GM12892 (cell line): ENCODE measurements at regions not wholly inside any gene's neighbourhood (a gene's known extent, or its start where the extent isn't known, plus 50 kb on each side); places are given as distances from the start of the nearest gene placed in this dataset.
"Not testable (repeated sequence)": the region's sequence is repeated elsewhere in the genome, so short reads cannot be mapped to it uniquely, and the experiment has no call there.

Experiments used
- POLR2A ChIP-seq: IDR thresholded peaks from 2 replicates; pipeline ENCODE4 v1.6.1; 2011; ENCODE audit warnings: low read depth, low read length, control low read depth
- POLR2AphosphoS5 ChIP-seq: IDR thresholded peaks from 2 replicates; pipeline ENCODE4 v1.6.1; 2011; ENCODE audit warnings: low read depth, low read length, control low read depth
- TAF1 ChIP-seq: IDR thresholded peaks from 2 replicates; pipeline ENCODE4 v1.6.1; 2011; ENCODE audit warnings: low read depth, mild to moderate bottlenecking, control low read depth, low read length, borderline replicate concordance

DNA sequence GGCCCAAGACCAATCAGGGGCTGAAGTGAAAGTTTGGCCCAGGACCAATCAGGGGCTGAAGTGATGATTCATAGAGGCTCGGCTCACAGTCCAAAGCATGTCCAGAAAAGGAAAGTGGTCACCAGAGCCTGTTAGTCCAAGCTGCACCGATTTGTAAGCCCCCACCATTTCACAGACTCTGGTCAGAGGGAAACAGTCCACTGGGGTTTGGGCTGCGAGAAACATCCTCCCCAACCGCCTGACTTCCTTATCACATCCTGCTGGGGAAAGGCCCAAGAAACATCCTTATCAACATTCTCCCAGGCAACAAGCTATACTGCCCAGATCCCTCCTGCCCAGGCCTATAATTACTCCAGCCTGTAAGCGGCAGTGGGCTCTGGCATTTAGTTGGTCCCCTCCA lies 388.1 kb downstream of the CNTNAP3B start:
- not testable (repeated sequence) for TF ChIP-seq POLR2AphosphoS5, TAF1, POLR2A
